Astrocyte of the spinal cord (primary cell): ENCODE measurements at regions not wholly inside any gene's neighbourhood (a gene's known extent, or its start where the extent isn't known, plus 50 kb on each side); places are given as distances from the start of the nearest gene placed in this dataset.

ENCODE experiments used
- DNase-seq: peaks from one replicate; pipeline ENCODE4 v3.0.0; 2011; ENCODE audit warnings: low read depth, low spot score
- H3K4me3 ChIP-seq: 2 replicates; pipeline ENCODE4 v1.5.1; 2011; ENCODE audit warnings: low read depth, mild to moderate bottlenecking, low read length, moderate library complexity
- CTCF ChIP-seq: IDR thresholded peaks from 2 replicates; pipeline ENCODE4 v1.5.1; 2012; ENCODE audit warnings: low read depth, mild to moderate bottlenecking, low read length, inconsistent platforms
- in situ Hi-C: cut with HindIII; loops from 2 replicates; pipeline ENCODE4 v1.10.0; 2017; ENCODE audit warnings: low sequenced_read_pairs

- DNase-seq: no peak
- no peak for TF ChIP-seq CTCF
- H3K4me3 ChIP-seq: no peak overlapping the region
- in situ Hi-C loops: no loop called here
Observed at GRCh38 chr9:23608456-23608855, 217.6 kb downstream of the ELAVL2 start.

- in situ Hi-C loops: no loop called here
Observed at GRCh38 chr9:23611869-23612268, 214.2 kb downstream of the ELAVL2 start.

GRCh38 chr9:23615569-23615968 is 210.5 kb downstream of the ELAVL2 start:
- no peak overlapping the region for H3K4me3 ChIP-seq
- no peak for DNase-seq
- TF ChIP-seq CTCF: no peak
- in situ Hi-C loops: no loop called here

More at GRCh38 chr9:23611869-23612268, 214.2 kb downstream of the ELAVL2 start:
- no peak overlapping the region for H3K4me3 ChIP-seq
- no peak for TF ChIP-seq CTCF
- DNase-seq: peak; percentile 50

GRCh38 chr9:23621188-23621587 is 204.9 kb downstream of the ELAVL2 start:
- TF ChIP-seq CTCF: no peak
- DNase-seq: peak; percentile 79
- in situ Hi-C loops: no loop called here
- no peak overlapping the region for H3K4me3 ChIP-seq

GRCh38 chr9:23621924-23622323 is 204.1 kb downstream of the ELAVL2 start:
- TF ChIP-seq CTCF: no peak
- in situ Hi-C loops: no loop called here
- DNase-seq: no peak
- H3K4me3 ChIP-seq: no peak overlapping the region

- in situ Hi-C loops: no loop called here
Observed at GRCh38 chr9:23622396-23622795, 203.6 kb downstream of the ELAVL2 start.

More at GRCh38 chr9:23622396-23622795, 203.6 kb downstream of the ELAVL2 start:
- no peak overlapping the region for H3K4me3 ChIP-seq
- TF ChIP-seq CTCF: no peak
- no peak for DNase-seq
